ENCODE measurements at regions not wholly inside any gene's neighbourhood (a gene's known extent, or its start where the extent isn't known, plus 50 kb on each side); places are given as distances from the start of the nearest gene placed in this dataset.

- WGBS, 4 donors: 61 to 72% (median 65%) methylated on average over 1 of the region's 1 CpG
- no peak overlapping the region for H3K4me3 ChIP-seq
- no peaks in the 10 kb centered on the region for H3K4me1 ChIP-seq (replicated peaks in 1 of 2)
- DNase-seq: no peak
- no peaks in the 10 kb centered on the region for H3K27me3 ChIP-seq
- TF ChIP-seq POLR2A (IDR thresholded peaks at IDR 0.05) (no peak), CTCF (IDR thresholded peaks at IDR 0.05) (no peak)
- H3K36me3 ChIP-seq (replicated peaks in 1 of 2): no peaks in the 10 kb centered on the region
- intact Hi-C loops (cut with DNase I): no loop called here
- H3K27ac ChIP-seq: no peak overlapping the region
- no peaks in the 10 kb centered on the region for H3K9me3 ChIP-seq (replicated peaks in 1 of 3)
Measured at GRCh38 chr5:120155873-120156272, 308.2 kb upstream of the PRR16 start.

- Histone ChIP-seq H3K9me3 (replicated peaks in 1 of 3) (no peaks in the 10 kb centered on the region), H3K4me1 (replicated peaks in 1 of 2) (no peaks in the 10 kb centered on the region), H3K36me3 (replicated peaks in 1 of 2) (no peaks in the 10 kb centered on the region), H3K27me3 (no peaks in the 10 kb centered on the region), H3K4me3 (no peak overlapping the region), H3K27ac (no peak overlapping the region)
- 59 to 87% (median 66%) methylated on average over 1 of the region's 1 CpG for WGBS, 4 donors
- no peak for TF ChIP-seq CTCF (IDR thresholded peaks at IDR 0.05)
- TF ChIP-seq POLR2A (IDR thresholded peaks at IDR 0.05): no peak
- DNase-seq: no peak
- intact Hi-C loops (cut with DNase I): no loop called here
Measured at GRCh38 chr5:120158211-120158610, 305.9 kb upstream of the PRR16 start.

- no peak overlapping the region for H3K27ac ChIP-seq
- H3K4me1 ChIP-seq (replicated peaks in 1 of 2): no peaks in the 10 kb centered on the region
- TF ChIP-seq POLR2A (IDR thresholded peaks at IDR 0.05): no peak
- no peak for TF ChIP-seq CTCF (IDR thresholded peaks at IDR 0.05)
- intact Hi-C loops (cut with DNase I): no loop called here
- WGBS, 4 donors: 81 to 95% (median 84%) methylated on average over 3 of the region's 3 CpGs
- no peak for DNase-seq
- no peak overlapping the region for H3K4me3 ChIP-seq
- no peaks in the 10 kb centered on the region for H3K9me3 ChIP-seq (replicated peaks in 1 of 3)
- no peaks in the 10 kb centered on the region for H3K36me3 ChIP-seq (replicated peaks in 1 of 2)
- H3K27me3 ChIP-seq: no peaks in the 10 kb centered on the region
Measured at GRCh38 chr5:120159155-120159554, 304.9 kb upstream of the PRR16 start.

GRCh38 chr5:120160124-120160895, 303.8 kb upstream of the PRR16 start:
- H3K27ac ChIP-seq: no peak overlapping the region
- H3K27me3 ChIP-seq: no peaks in the 10 kb centered on the region
- DNase-seq: no peak
- H3K36me3 ChIP-seq (replicated peaks in 1 of 2): no peaks in the 10 kb centered on the region
- TF ChIP-seq CTCF (IDR thresholded peaks at IDR 0.05): no peak
- no peak for TF ChIP-seq POLR2A (IDR thresholded peaks at IDR 0.05)
- no peaks in the 10 kb centered on the region for H3K4me1 ChIP-seq (replicated peaks in 1 of 2)
- intact Hi-C loops (cut with DNase I): no loop called here
- 57 to 62% (median 60%) methylated on average over 4 of the region's 4 CpGs for WGBS, 4 donors
- no peaks in the 10 kb centered on the region for H3K9me3 ChIP-seq (replicated peaks in 1 of 3)
- H3K4me3 ChIP-seq: no peak overlapping the region
